Colon (tissue), 2 donors: ENCODE measurements at regions not wholly inside any gene's neighbourhood (a gene's known extent, or its start where the extent isn't known, plus 50 kb on each side); places are given as distances from the start of the nearest gene placed in this dataset.

Source experiments
- FAIRE-seq: peaks from 2 replicates; lab custom pipeline; 2012; peaks lifted over from hg19 to GRCh38; lab: Jason Lieb, UNC
- donor health status: control.
- donor health status: control.

GRCh38 chr7:97466999-97467740 is 264.7 kb upstream of the TAC1 start:
- FAIRE-seq: no peak

- FAIRE-seq: no peak
Observed at GRCh38 chr7:97468493-97468892, 263.4 kb upstream of the TAC1 start.

- FAIRE-seq: no peak
Observed at GRCh38 chr7:97470726-97471125, 261.2 kb upstream of the TAC1 start.

GRCh38 chr7:97471491-97471890 is 260.4 kb upstream of the TAC1 start:
- FAIRE-seq: no peak

GRCh38 chr7:97479740-97480290 is 252.1 kb upstream of the TAC1 start:
- no peak for FAIRE-seq

GRCh38 chr7:97480772-97481390 is 251.0 kb upstream of the TAC1 start:
- no peak for FAIRE-seq

- FAIRE-seq: no peak
Observed at GRCh38 chr7:97495487-97495886, 236.4 kb upstream of the TAC1 start.

GRCh38 chr7:97499204-97499603 is 232.7 kb upstream of the TAC1 start:
- FAIRE-seq: no peak

GRCh38 chr7:97503367-97504094 is 228.4 kb upstream of the TAC1 start:
- no peak for FAIRE-seq

- FAIRE-seq: no peak
Observed at GRCh38 chr7:97506728-97507127, 225.2 kb upstream of the TAC1 start.

- FAIRE-seq: no peak
Observed at GRCh38 chr7:97512441-97513207, 219.3 kb upstream of the TAC1 start.

- no peak for FAIRE-seq
Observed at GRCh38 chr7:97513326-97513725, 218.6 kb upstream of the TAC1 start.

- FAIRE-seq: no peak
Observed at GRCh38 chr7:97541188-97541587, 190.7 kb upstream of the TAC1 start.

- FAIRE-seq: no peak
Observed at GRCh38 chr7:97555857-97556421, 175.9 kb upstream of the TAC1 start.

GRCh38 chr7:97565665-97566064 is 166.2 kb upstream of the TAC1 start:
- FAIRE-seq: no peak

GRCh38 chr7:97573065-97573464 is 158.8 kb upstream of the TAC1 start:
- FAIRE-seq: no peak

GRCh38 chr7:97576043-97576442 is 155.8 kb upstream of the TAC1 start:
- no peak for FAIRE-seq

- FAIRE-seq: no peak
Observed at GRCh38 chr7:97578225-97578624, 153.7 kb upstream of the TAC1 start.

- FAIRE-seq: no peak
Observed at GRCh38 chr7:97580205-97580604, 151.7 kb upstream of the TAC1 start.

GRCh38 chr7:97595439-97595838 is 136.4 kb upstream of the TAC1 start:
- FAIRE-seq: no peak

- no peak for FAIRE-seq
Observed at GRCh38 chr7:97601931-97602457, 129.9 kb upstream of the TAC1 start.

- FAIRE-seq: no peak
Observed at GRCh38 chr7:97620495-97620894, 111.4 kb upstream of the TAC1 start.
